Panc1 (cell line): ENCODE measurements at regions not wholly inside any gene's neighbourhood (a gene's known extent, or its start where the extent isn't known, plus 50 kb on each side); places are given as distances from the start of the nearest gene placed in this dataset.

Experiments used
- POLR2AphosphoS5 ChIP-seq: IDR thresholded peaks from 2 replicates; pipeline ENCODE4 v1.6.1; 2012; ENCODE audit warnings: mild to moderate bottlenecking, low read depth, low read length, moderate library complexity
- TF ChIP-seq, protein P1 (sequence below), 2 experiments: IDR thresholded peaks; 2 replicates each; pipeline ENCODE4 v1.6.1; 2011 to 2012; ENCODE audit warnings: low read depth in 2 of 2, control low read depth in 1 of 2, low read length in 1 of 2, mild to moderate bottlenecking in 1 of 2, moderate library complexity in 1 of 2; ENCODE audit not compliant: insufficient read depth in 1 of 2
- TF ChIP-seq, protein P2 (sequence below): fragments of 450-650 bp; IDR thresholded peaks from 2 replicates; pipeline ENCODE4 v1.5.1; 2017; ENCODE audit warnings: mild to moderate bottlenecking

DNA sequence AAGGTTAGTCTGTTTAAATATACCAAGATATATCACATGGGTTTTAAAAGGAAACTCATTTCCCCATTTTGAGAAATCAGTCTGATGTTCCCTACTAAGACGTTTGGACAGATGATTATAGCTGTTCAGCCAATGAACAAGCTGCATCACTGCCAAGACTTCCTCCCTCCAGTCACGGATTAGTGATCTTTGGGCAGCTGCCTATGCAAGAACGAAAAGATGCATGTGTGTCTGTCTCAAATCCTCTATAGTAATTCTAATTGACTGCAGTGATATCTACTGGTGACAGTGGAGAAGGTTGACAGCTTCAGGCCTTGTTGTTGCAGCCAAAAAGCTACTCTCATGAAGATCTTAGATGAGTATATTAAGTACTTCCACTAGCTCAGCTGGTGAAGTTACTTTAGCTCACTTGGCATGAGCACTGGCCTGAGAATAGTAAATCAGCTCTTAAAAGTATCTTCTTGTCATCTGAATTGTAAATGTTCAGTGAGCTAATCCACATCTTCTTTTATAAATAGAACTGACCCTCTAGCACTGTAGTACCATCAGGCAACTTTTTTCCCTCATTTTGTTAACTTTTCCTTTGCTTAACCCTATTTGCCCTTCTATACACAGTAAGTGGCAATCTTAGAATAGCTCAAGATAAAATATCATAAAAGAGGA lies 134.5 kb upstream of the PCDH10 start:
- TF ChIP-seq POLR2AphosphoS5: no peak
- TF ChIP-seq, protein P1, sequence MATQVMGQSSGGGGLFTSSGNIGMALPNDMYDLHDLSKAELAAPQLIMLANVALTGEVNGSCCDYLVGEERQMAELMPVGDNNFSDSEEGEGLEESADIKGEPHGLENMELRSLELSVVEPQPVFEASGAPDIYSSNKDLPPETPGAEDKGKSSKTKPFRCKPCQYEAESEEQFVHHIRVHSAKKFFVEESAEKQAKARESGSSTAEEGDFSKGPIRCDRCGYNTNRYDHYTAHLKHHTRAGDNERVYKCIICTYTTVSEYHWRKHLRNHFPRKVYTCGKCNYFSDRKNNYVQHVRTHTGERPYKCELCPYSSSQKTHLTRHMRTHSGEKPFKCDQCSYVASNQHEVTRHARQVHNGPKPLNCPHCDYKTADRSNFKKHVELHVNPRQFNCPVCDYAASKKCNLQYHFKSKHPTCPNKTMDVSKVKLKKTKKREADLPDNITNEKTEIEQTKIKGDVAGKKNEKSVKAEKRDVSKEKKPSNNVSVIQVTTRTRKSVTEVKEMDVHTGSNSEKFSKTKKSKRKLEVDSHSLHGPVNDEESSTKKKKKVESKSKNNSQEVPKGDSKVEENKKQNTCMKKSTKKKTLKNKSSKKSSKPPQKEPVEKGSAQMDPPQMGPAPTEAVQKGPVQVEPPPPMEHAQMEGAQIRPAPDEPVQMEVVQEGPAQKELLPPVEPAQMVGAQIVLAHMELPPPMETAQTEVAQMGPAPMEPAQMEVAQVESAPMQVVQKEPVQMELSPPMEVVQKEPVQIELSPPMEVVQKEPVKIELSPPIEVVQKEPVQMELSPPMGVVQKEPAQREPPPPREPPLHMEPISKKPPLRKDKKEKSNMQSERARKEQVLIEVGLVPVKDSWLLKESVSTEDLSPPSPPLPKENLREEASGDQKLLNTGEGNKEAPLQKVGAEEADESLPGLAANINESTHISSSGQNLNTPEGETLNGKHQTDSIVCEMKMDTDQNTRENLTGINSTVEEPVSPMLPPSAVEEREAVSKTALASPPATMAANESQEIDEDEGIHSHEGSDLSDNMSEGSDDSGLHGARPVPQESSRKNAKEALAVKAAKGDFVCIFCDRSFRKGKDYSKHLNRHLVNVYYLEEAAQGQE (IDR thresholded peaks at IDR 0.05; ENCODE audit: insufficient read depth in 1 of 2, low read depth in 2 of 2, low read length in 1 of 2): no peak
- TF ChIP-seq, protein P2, sequence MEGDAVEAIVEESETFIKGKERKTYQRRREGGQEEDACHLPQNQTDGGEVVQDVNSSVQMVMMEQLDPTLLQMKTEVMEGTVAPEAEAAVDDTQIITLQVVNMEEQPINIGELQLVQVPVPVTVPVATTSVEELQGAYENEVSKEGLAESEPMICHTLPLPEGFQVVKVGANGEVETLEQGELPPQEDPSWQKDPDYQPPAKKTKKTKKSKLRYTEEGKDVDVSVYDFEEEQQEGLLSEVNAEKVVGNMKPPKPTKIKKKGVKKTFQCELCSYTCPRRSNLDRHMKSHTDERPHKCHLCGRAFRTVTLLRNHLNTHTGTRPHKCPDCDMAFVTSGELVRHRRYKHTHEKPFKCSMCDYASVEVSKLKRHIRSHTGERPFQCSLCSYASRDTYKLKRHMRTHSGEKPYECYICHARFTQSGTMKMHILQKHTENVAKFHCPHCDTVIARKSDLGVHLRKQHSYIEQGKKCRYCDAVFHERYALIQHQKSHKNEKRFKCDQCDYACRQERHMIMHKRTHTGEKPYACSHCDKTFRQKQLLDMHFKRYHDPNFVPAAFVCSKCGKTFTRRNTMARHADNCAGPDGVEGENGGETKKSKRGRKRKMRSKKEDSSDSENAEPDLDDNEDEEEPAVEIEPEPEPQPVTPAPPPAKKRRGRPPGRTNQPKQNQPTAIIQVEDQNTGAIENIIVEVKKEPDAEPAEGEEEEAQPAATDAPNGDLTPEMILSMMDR: no peak
